ENCODE measurements at regions not wholly inside any gene's neighbourhood (a gene's known extent, or its start where the extent isn't known, plus 50 kb on each side); places are given as distances from the start of the nearest gene placed in this dataset.

DNA sequence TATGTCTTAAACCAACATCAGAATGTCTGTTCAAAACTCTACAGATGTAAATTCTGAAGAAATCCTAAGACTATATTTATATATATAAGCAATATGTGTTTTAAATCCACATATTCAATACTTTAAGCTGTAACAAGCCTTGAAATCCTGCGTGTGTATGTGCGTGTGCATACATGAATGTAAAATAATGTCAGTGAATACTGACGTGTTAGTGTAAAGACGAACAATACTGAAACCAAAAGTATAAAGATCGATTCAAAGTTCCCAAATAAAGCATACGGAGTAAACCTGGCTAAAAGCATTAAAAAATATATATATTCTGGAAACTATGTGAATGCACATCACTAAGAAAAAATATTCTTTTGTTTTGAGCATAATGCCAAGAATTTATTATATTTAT lies 668.6 kb upstream of the NCAM2 start:
- no peaks in the 10 kb centered on the region for H3K4me1 ChIP-seq
- H3K9me3 ChIP-seq = peaks cover 0 to 12% (median 0%) of the 10 kb centered on the region in 12 donors
- no peak overlapping the region for H3K27ac ChIP-seq
- H3K4me3 ChIP-seq = no peak overlapping the region
- TF ChIP-seq, protein P1, sequence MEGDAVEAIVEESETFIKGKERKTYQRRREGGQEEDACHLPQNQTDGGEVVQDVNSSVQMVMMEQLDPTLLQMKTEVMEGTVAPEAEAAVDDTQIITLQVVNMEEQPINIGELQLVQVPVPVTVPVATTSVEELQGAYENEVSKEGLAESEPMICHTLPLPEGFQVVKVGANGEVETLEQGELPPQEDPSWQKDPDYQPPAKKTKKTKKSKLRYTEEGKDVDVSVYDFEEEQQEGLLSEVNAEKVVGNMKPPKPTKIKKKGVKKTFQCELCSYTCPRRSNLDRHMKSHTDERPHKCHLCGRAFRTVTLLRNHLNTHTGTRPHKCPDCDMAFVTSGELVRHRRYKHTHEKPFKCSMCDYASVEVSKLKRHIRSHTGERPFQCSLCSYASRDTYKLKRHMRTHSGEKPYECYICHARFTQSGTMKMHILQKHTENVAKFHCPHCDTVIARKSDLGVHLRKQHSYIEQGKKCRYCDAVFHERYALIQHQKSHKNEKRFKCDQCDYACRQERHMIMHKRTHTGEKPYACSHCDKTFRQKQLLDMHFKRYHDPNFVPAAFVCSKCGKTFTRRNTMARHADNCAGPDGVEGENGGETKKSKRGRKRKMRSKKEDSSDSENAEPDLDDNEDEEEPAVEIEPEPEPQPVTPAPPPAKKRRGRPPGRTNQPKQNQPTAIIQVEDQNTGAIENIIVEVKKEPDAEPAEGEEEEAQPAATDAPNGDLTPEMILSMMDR (IDR thresholded peaks at IDR 0.05) = no peak
- no peak for TF ChIP-seq POLR2A (IDR thresholded peaks at IDR 0.05)
- DNase-seq (no peak), ATAC-seq (no peak)
- no peaks in the 10 kb centered on the region for H3K36me3 ChIP-seq
- intact Hi-C loops (cut with DNase I) = no loop called here
- WGBS, 4 donors = 86 to 94% (median 90%) methylated on average over 6 of the region's 6 CpGs
- no peaks in the 10 kb centered on the region for H3K27me3 ChIP-seq

DNA sequence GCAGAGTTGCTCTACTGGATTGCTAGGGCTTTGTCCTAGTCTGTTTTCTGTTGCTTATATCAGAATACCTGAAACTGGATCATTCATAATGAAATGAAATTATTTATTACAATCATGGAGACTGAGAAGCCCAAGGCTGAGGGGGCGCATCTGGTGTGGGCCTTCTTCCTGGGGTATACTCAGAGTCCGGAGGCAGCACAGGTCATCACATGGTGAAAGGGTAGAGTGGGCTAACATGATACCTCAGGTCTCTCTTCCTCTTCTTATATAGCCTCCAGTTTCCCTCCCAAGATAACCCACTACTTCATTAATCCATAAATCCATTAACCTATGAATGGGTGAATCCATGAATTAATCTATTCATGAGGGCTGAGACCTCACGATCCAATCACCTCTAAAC lies 667.6 kb upstream of the NCAM2 start:
- H3K27me3 ChIP-seq = no peaks in the 10 kb centered on the region
- ATAC-seq = no peak
- no peaks in the 10 kb centered on the region for H3K4me1 ChIP-seq
- H3K36me3 ChIP-seq = no peaks in the 10 kb centered on the region
- intact Hi-C loops (cut with DNase I) = no loop called here
- TF ChIP-seq POLR2A (IDR thresholded peaks at IDR 0.05) = no peak
- TF ChIP-seq, protein P1 (IDR thresholded peaks at IDR 0.05) = no peak
- no peak overlapping the region for H3K4me3 ChIP-seq
- 89 to 97% (median 92%) methylated on average over 3 of the region's 3 CpGs for WGBS, 4 donors
- DNase-seq = no peak
- H3K27ac ChIP-seq = no peak overlapping the region
- peaks cover 0 to 10% (median 0%) of the 10 kb centered on the region in 12 donors for H3K9me3 ChIP-seq

DNA sequence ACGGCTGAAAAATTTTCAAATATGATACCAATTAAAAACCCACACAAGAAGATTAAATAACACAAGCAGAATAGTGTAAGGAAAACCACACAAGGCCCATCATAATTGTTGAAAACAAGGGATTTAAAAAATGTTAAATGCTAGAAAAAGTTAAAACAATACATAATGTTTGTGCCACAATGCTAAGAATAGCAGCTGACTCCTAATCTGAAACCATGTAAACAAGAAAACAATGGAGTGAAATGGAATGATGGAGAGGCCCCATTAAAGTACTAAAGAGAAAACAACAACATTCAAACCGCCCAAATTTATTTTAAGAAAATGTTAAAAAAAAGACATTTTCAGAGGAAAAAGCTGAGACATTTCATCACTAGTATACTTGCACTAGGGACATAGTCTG lies 663.6 kb upstream of the NCAM2 start:
- DNase-seq = no peak
- intact Hi-C loops (cut with DNase I) = no loop called here
- Histone ChIP-seq H3K36me3 (no peaks in the 10 kb centered on the region), H3K27me3 (no peaks in the 10 kb centered on the region), H3K27ac (no peak overlapping the region), H3K4me3 (no peak overlapping the region), H3K9me3 (peaks cover 0 to 8% (median 0%) of the 10 kb centered on the region in 12 donors), H3K4me1 (no peaks in the 10 kb centered on the region)
- no peak for ATAC-seq
- WGBS, 4 donors = 77 to 89% (median 81%) methylated on average over 2 of the region's 2 CpGs
- TF ChIP-seq, protein P1 (IDR thresholded peaks at IDR 0.05) = no peak
- TF ChIP-seq POLR2A (IDR thresholded peaks at IDR 0.05) = no peak

DNA sequence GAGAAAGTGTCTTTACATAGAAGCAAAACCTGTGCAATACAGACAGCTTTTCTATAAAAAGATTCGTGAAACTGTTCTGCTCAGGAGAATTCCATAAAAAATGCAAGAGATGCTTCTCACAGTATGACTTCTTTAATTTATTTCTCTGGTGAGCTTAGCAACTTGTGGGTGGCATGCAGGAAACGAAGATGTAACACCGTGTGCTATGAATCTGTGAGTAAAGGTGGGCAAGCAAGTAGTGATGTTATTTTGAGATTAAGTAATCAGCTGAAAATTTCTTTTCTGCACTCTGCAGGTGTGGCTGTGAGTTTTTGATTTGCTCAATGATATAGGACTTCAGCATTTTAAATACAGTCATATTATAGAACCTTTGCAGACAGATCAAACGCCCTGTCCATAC lies 656.8 kb upstream of the NCAM2 start:
- intact Hi-C loops (cut with DNase I) = no loop called here
- peaks cover 0 to 6% (median 0%) of the 10 kb centered on the region in 12 donors for H3K9me3 ChIP-seq
- TF ChIP-seq, protein P1 (IDR thresholded peaks at IDR 0.05) = no peak
- TF ChIP-seq POLR2A (IDR thresholded peaks at IDR 0.05) = no peak
- ATAC-seq = no peak
- H3K4me1 ChIP-seq = no peaks in the 10 kb centered on the region
- H3K27me3 ChIP-seq = no peaks in the 10 kb centered on the region
- no peaks in the 10 kb centered on the region for H3K36me3 ChIP-seq
- no peak overlapping the region for H3K4me3 ChIP-seq
- 72 to 78% (median 75%) methylated on average over 4 of the region's 4 CpGs for WGBS, 4 donors
- H3K27ac ChIP-seq = no peak overlapping the region
- no peak for DNase-seq

Measured in heart left ventricle (tissue), 16 donors.